Endothelial cell of umbilical vein (primary cell): ENCODE measurements at regions not wholly inside any gene's neighbourhood (a gene's known extent, or its start where the extent isn't known, plus 50 kb on each side); places are given as distances from the start of the nearest gene placed in this dataset.

ENCODE experiments used
- CTCF ChIP-seq, 2 donors: IDR thresholded peaks; 1 replicate in 1 of 2; 2 replicates in 1 of 2; pipeline ENCODE4 v1.5.1; 2011; ENCODE audit warnings: low read length in 2 of 2, mild to moderate bottlenecking in 2 of 2, moderate library complexity in 2 of 2, control low read depth in 1 of 2, inconsistent platforms in 1 of 2, low read depth in 1 of 2; ENCODE audit not compliant: insufficient read depth in 1 of 2; ENCODE audit errors: extremely low read depth in 1 of 2
- EZH2 ChIP-seq: IDR thresholded peaks from 2 replicates; pipeline ENCODE4 v1.6.1; 2012; ENCODE audit warnings: borderline replicate concordance, low read depth, mild to moderate bottlenecking, moderate library complexity, low read length, inconsistent platforms; ENCODE audit not compliant: severe bottlenecking
- FOS ChIP-seq: IDR thresholded peaks from 2 replicates; pipeline ENCODE4 v1.6.1; 2011; ENCODE audit warnings: mild to moderate bottlenecking, low read length, moderate library complexity, borderline replicate concordance; ENCODE audit not compliant: insufficient read depth
- GATA2 ChIP-seq: IDR thresholded peaks from 2 replicates; pipeline ENCODE4 v1.7.0; 2011; ENCODE audit warnings: low read depth, mild to moderate bottlenecking, moderate library complexity, mixed read lengths, low read length; ENCODE audit not compliant: insufficient read length, insufficient read depth
- JUN ChIP-seq: IDR thresholded peaks from 2 replicates; pipeline ENCODE4 v1.6.1; 2011; ENCODE audit warnings: borderline replicate concordance, low read depth; ENCODE audit not compliant: insufficient read length, insufficient read depth
- MAX ChIP-seq: IDR thresholded peaks from 2 replicates; pipeline ENCODE4 v1.6.1; 2011; ENCODE audit not compliant: insufficient read depth, insufficient read length
- MYC ChIP-seq: IDR thresholded peaks from one replicate; pipeline ENCODE4 v1.6.1; 2011; ENCODE audit warnings: mild to moderate bottlenecking, low read depth, low read length
- POLR2A ChIP-seq: IDR thresholded peaks from 2 replicates; pipeline ENCODE4 v1.6.1; 2012; ENCODE audit warnings: low read depth, mild to moderate bottlenecking, control low read depth, low read length
- POLR2AphosphoS5 ChIP-seq: IDR thresholded peaks from 2 replicates; pipeline ENCODE4 v1.6.1; 2012; ENCODE audit warnings: low read depth, mild to moderate bottlenecking, control low read depth, low read length, moderate library complexity; ENCODE audit not compliant: insufficient read depth

DNA sequence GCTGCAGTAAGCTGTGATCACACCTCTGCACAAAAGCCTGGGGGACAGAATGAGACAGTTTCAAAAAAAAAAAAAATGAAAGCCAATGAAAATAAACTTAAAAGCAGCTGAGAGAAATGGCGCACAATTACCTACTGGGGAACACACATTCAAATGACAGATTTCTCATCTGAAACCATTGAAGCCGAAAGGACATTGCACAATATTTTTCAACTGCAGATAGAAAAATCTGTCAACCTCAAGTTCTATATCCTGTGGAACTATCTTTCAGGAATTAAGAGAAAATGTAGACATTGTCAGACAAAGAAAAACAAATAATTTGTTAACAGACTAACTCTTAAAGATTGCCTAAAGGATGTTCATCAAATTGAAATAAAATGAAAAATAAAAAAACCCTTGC lies 442.8 kb downstream of the MATN1 start:
- TF ChIP-seq CTCF (IDR thresholded peaks at IDR 0.05; ENCODE audit: extremely low read depth in 1 of 2, insufficient read depth in 1 of 2, low read depth in 1 of 2, low read length in 2 of 2) (no peak), EZH2 (no peak), POLR2A (no peak), MAX (no peak), MYC (no peak), GATA2 (no peak), FOS (no peak), POLR2AphosphoS5 (no peak), JUN (no peak)
